ENCODE measurements at regions not wholly inside any gene's neighbourhood (a gene's known extent, or its start where the extent isn't known, plus 50 kb on each side); places are given as distances from the start of the nearest gene placed in this dataset.

DNA sequence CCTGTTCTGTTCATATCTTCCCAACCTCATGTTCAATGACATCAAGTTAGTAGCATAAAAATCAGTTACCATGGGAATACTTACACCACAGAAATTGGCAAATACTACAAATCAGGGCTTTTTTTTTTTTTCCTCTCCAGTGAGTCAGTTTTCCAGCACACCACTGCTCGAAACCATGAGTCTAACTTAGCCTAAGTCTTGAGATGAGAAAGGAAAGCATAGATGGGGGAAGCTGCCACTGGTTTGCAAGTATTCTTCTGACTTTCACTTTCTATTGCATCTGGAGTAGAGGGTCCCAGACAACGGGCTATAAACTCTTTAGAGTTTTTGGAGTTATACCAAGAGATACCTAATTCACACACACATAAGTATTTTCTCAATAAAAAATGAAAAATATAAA, 416.1 kb upstream of the LMCD1 start:
- TF ChIP-seq, protein P1, sequence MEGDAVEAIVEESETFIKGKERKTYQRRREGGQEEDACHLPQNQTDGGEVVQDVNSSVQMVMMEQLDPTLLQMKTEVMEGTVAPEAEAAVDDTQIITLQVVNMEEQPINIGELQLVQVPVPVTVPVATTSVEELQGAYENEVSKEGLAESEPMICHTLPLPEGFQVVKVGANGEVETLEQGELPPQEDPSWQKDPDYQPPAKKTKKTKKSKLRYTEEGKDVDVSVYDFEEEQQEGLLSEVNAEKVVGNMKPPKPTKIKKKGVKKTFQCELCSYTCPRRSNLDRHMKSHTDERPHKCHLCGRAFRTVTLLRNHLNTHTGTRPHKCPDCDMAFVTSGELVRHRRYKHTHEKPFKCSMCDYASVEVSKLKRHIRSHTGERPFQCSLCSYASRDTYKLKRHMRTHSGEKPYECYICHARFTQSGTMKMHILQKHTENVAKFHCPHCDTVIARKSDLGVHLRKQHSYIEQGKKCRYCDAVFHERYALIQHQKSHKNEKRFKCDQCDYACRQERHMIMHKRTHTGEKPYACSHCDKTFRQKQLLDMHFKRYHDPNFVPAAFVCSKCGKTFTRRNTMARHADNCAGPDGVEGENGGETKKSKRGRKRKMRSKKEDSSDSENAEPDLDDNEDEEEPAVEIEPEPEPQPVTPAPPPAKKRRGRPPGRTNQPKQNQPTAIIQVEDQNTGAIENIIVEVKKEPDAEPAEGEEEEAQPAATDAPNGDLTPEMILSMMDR (IDR thresholded peaks at IDR 0.05), result no peak
- TF ChIP-seq POLR2A (IDR thresholded peaks at IDR 0.05) (no peak), EP300 (IDR thresholded peaks at IDR 0.05) (no peak), POLR2AphosphoS5 (IDR thresholded peaks at IDR 0.05) (no peak)

All from stomach (tissue), 4 donors.